ENCODE measurements at regions not wholly inside any gene's neighbourhood (a gene's known extent, or its start where the extent isn't known, plus 50 kb on each side); places are given as distances from the start of the nearest gene placed in this dataset.

DNA sequence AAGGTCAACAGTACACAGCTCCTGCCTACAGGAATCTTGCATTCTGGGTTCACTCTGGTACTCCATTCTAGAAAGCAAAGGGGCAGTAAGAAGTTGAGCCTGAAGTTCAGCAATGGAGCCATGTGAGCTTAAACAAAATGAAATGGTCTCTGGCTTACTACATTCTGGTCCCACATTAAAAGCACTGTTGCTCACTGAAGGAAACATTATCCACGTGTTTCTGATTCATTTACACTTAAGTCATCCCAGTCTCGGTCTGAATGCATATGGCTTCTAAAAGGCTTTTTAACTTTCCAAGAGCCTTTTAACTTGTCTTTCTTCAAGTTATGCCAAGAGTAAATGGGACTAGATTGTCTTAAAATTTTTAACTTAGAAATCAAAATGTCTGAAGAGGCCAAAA is 177.8 kb downstream of the LNPK start:
- intact Hi-C loops (cut with DNase I; ENCODE audit: low total_unique reads) = no loop called here
- Histone ChIP-seq H3K27ac (no peak overlapping the region), H3K36me3 (no peaks in the 10 kb centered on the region), H3K27me3 (no peaks in the 10 kb centered on the region), H3K4me1 (no peaks in the 10 kb centered on the region), H3K9me3 (no peaks in the 10 kb centered on the region), H3K4me3 (no peak overlapping the region)
- TF ChIP-seq POLR2AphosphoS5 (IDR thresholded peaks at IDR 0.05) (no peak), EP300 (IDR thresholded peaks at IDR 0.05) (no peak), POLR2A (IDR thresholded peaks at IDR 0.05) (no peak)
- TF ChIP-seq, protein P1, sequence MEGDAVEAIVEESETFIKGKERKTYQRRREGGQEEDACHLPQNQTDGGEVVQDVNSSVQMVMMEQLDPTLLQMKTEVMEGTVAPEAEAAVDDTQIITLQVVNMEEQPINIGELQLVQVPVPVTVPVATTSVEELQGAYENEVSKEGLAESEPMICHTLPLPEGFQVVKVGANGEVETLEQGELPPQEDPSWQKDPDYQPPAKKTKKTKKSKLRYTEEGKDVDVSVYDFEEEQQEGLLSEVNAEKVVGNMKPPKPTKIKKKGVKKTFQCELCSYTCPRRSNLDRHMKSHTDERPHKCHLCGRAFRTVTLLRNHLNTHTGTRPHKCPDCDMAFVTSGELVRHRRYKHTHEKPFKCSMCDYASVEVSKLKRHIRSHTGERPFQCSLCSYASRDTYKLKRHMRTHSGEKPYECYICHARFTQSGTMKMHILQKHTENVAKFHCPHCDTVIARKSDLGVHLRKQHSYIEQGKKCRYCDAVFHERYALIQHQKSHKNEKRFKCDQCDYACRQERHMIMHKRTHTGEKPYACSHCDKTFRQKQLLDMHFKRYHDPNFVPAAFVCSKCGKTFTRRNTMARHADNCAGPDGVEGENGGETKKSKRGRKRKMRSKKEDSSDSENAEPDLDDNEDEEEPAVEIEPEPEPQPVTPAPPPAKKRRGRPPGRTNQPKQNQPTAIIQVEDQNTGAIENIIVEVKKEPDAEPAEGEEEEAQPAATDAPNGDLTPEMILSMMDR (IDR thresholded peaks at IDR 0.05) = no peak
- 77 to 87% (median 84%) methylated on average over 2 of the region's 2 CpGs for WGBS, 5 donors
- DNase-seq = no peak

GRCh38 chr2:175823707-175824073 is 178.4 kb downstream of the LNPK start:
- DNase-seq = no peak
- TF ChIP-seq, protein P1 (IDR thresholded peaks at IDR 0.05) = no peak
- no peak for TF ChIP-seq POLR2AphosphoS5 (IDR thresholded peaks at IDR 0.05)
- TF ChIP-seq POLR2A (IDR thresholded peaks at IDR 0.05) = no peak
- TF ChIP-seq EP300 (IDR thresholded peaks at IDR 0.05) = no peak
- WGBS, 5 donors = 89 to 100% (median 100%) methylated on average over 1 of the region's 1 CpG
- Histone ChIP-seq H3K4me1 (no peaks in the 10 kb centered on the region), H3K4me3 (no peak overlapping the region), H3K36me3 (no peaks in the 10 kb centered on the region), H3K9me3 (no peaks in the 10 kb centered on the region), H3K27me3 (no peaks in the 10 kb centered on the region), H3K27ac (no peak overlapping the region)
- intact Hi-C loops (cut with DNase I; ENCODE audit: low total_unique reads) = no loop called here

- 85 to 93% (median 90%) methylated on average over 14 of the region's 14 CpGs for WGBS, 5 donors
- intact Hi-C loops (cut with DNase I; ENCODE audit: low total_unique reads) = no loop called here
Measured at GRCh38 chr2:175823002-175823706, 178.9 kb downstream of the LNPK start.

GRCh38 chr2:175817221-175817620 is 184.8 kb downstream of the LNPK start:
- Histone ChIP-seq H3K4me1 (no peaks in the 10 kb centered on the region), H3K9me3 (peaks cover 0 to 13% (median 10%) of the 10 kb centered on the region in 4 donors), H3K36me3 (no peaks in the 10 kb centered on the region), H3K4me3 (no peak overlapping the region), H3K27me3 (no peaks in the 10 kb centered on the region), H3K27ac (no peak overlapping the region)
- WGBS, 5 donors = 68 to 77% (median 73%) methylated on average over 2 of the region's 2 CpGs
- intact Hi-C loops (cut with DNase I; ENCODE audit: low total_unique reads) = no loop called here
- no peak for TF ChIP-seq EP300 (IDR thresholded peaks at IDR 0.05)
- TF ChIP-seq, protein P1 (IDR thresholded peaks at IDR 0.05) = no peak
- TF ChIP-seq POLR2AphosphoS5 (IDR thresholded peaks at IDR 0.05) = no peak
- TF ChIP-seq POLR2A (IDR thresholded peaks at IDR 0.05) = no peak
- DNase-seq = no peak

More at GRCh38 chr2:175823002-175823706, 178.9 kb downstream of the LNPK start:
- Histone ChIP-seq H3K27ac (no peak overlapping the region), H3K9me3 (no peaks in the 10 kb centered on the region), H3K4me1 (no peaks in the 10 kb centered on the region), H3K4me3 (no peak overlapping the region), H3K27me3 (no peaks in the 10 kb centered on the region), H3K36me3 (no peaks in the 10 kb centered on the region)
- no peak for TF ChIP-seq POLR2A (IDR thresholded peaks at IDR 0.05)
- no peak for TF ChIP-seq EP300 (IDR thresholded peaks at IDR 0.05)
- TF ChIP-seq POLR2AphosphoS5 (IDR thresholded peaks at IDR 0.05) = no peak
- TF ChIP-seq, protein P1 (IDR thresholded peaks at IDR 0.05) = no peak
- DNase-seq = no peak
